ENCODE measurements at regions not wholly inside any gene's neighbourhood (a gene's known extent, or its start where the extent isn't known, plus 50 kb on each side); places are given as distances from the start of the nearest gene placed in this dataset.
A peak's percentile ranks its signal among the peaks of the same experiment; 100 is the strongest.

DNA sequence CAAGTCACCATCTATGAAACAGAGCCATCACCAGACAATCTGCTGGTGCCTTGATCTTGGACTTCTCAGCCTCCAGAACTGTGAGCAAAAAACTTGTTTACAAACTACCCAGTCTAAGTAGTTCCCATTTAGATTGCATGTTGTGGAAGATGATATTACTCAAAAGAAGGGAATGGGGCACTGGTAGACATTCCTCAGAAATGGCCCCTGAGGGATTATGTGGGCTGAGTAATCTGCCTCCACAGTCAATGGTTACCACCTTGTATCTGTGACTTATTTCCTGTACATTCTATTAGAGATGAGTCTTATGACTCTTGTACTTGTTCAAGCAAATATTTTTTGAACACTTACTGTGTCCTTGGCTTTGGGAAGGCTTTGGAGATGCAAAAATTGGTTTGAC lies 160.4 kb downstream of the NUP35 start:
- Histone ChIP-seq H3K4me2 (ENCODE audit: unreplicated experiment) (peak overlapping the region; percentile 75), H3K9me2 (ENCODE audit: insufficient read depth) (no peaks in the 10 kb centered on the region), H3K9me3 (ENCODE audit: low read depth) (no peaks in the 10 kb centered on the region), H3K27me3 (replicated peaks; ENCODE audit: insufficient read depth) (no peaks in the 10 kb centered on the region), H3K4me1 (ENCODE audit: insufficient read depth) (peaks cover 10% of the 10 kb centered on the region), H3F3A (ENCODE audit: insufficient read depth) (peaks cover 27% of the 10 kb centered on the region), H3K9ac (no peak overlapping the region), H3K27ac (peak overlapping the region; percentile 83), H3K4me3 (peak overlapping the region; percentile 53; the same call in 1 of the 2 replicates), H3K36me3 (ENCODE audit: low read depth) (no peaks in the 10 kb centered on the region), H2AFZ (peak overlapping the region; percentile 49), H3K79me2 (ENCODE audit: insufficient read depth) (no peaks in the 10 kb centered on the region), H4K20me1 (ENCODE audit: insufficient read depth) (no peaks in the 10 kb centered on the region)
- peak; percentile 92 for DNase-seq
- TF ChIP-seq EZH2phosphoT487 (IDR thresholded peaks at IDR 0.05; ENCODE audit: insufficient read depth, low read depth) (0 out of 2 replicates have a peak, but pooled peaks have one; percentile 58), EZH2 (IDR thresholded peaks at IDR 0.05; ENCODE audit: insufficient read depth, poor library complexity, severe bottlenecking) (no peak)
- in situ Hi-C loops (cut with MboI), result no loop called here

DNA sequence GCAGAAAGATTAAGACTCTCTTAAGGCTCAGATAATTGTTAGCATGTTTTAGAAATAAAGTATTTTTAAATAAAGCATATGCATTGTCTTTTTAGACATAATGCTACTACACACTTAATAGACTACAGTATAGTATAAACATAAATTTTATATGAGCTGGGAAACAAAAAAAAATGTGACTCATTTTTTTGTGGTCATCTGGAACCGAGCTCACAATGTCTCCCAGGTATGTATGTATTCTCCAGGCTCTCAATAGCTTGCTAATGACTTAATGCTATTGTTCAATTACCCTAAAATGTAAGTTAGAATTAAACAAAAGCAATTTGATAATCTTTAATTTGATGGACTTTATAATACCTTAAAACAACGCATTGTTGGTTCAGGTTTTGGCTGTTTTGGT lies 167.2 kb downstream of the NUP35 start:
- no peaks in the 10 kb centered on the region for H3K9me3 ChIP-seq (ENCODE audit: low read depth)
- no peak overlapping the region for H3K27ac ChIP-seq
- peak; percentile 6 for DNase-seq
- no peak overlapping the region for H3K9ac ChIP-seq
- no peaks in the 10 kb centered on the region for H3K79me2 ChIP-seq (ENCODE audit: insufficient read depth)
- no peaks in the 10 kb centered on the region for H3F3A ChIP-seq (ENCODE audit: insufficient read depth)
- no peak overlapping the region for H3K4me3 ChIP-seq
- TF ChIP-seq EZH2phosphoT487 (IDR thresholded peaks at IDR 0.05; ENCODE audit: insufficient read depth, low read depth) (no peak), EZH2 (IDR thresholded peaks at IDR 0.05; ENCODE audit: insufficient read depth, poor library complexity, severe bottlenecking) (no peak)
- H3K27me3 ChIP-seq (replicated peaks; ENCODE audit: insufficient read depth), result no peaks in the 10 kb centered on the region
- no peaks in the 10 kb centered on the region for H3K9me2 ChIP-seq (ENCODE audit: insufficient read depth)
- no peaks in the 10 kb centered on the region for H3K4me1 ChIP-seq (ENCODE audit: insufficient read depth)
- in situ Hi-C loops (cut with MboI), result no loop called here
- WGBS, 2 experiments (ENCODE audit: low coverage in 1 of 2, low lambda C conversion rate in 2 of 2, missing lambda C conversion rate in 2 of 2), result 53 to 57% methylated on average over 2 of the region's 2 CpGs
- H3K36me3 ChIP-seq (ENCODE audit: low read depth), result no peaks in the 10 kb centered on the region
- no peak overlapping the region for H3K4me2 ChIP-seq (ENCODE audit: unreplicated experiment)
- no peak overlapping the region for H2AFZ ChIP-seq
- no peaks in the 10 kb centered on the region for H4K20me1 ChIP-seq (ENCODE audit: insufficient read depth)

DNA sequence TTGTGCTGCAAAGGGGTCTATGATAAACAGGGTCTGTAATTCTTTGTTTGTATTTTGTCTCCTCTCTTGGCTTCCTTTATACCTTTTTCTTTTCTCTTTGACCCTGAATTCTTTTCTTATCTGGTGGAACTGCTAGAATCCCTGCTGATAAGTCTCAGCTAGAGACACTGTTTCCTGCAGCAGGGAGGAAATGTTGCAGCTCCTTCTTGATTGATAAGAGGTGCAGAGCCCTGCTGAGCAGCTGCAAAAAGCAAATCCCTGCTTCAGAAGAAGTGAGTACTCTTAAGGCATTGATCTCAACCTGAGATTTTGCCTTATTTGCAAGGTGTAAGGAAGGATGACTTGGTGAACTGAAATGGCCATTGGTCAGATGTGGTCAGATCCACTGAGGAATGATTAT lies 167.8 kb downstream of the NUP35 start:
- Histone ChIP-seq H3K9me2 (ENCODE audit: insufficient read depth) (no peaks in the 10 kb centered on the region), H3K9ac (no peak overlapping the region)
- in situ Hi-C loops (cut with MboI), result no loop called here

GRCh38 chr2:183339311-183339710 lies 215.1 kb downstream of the NUP35 start:
- H2AFZ ChIP-seq, result no peak overlapping the region
- H3K9me3 ChIP-seq (ENCODE audit: low read depth), result no peaks in the 10 kb centered on the region
- 18 to 29% methylated on average over 1 of the region's 1 CpG for WGBS, 2 experiments (ENCODE audit: low coverage in 1 of 2, low lambda C conversion rate in 2 of 2, missing lambda C conversion rate in 2 of 2)
- no peaks in the 10 kb centered on the region for H3K36me3 ChIP-seq (ENCODE audit: low read depth)
- H3F3A ChIP-seq (ENCODE audit: insufficient read depth), result no peaks in the 10 kb centered on the region
- no peak overlapping the region for H3K4me3 ChIP-seq
- no peaks in the 10 kb centered on the region for H3K9me2 ChIP-seq (ENCODE audit: insufficient read depth)
- no peaks in the 10 kb centered on the region for H3K79me2 ChIP-seq (ENCODE audit: insufficient read depth)
- no peaks in the 10 kb centered on the region for H4K20me1 ChIP-seq (ENCODE audit: insufficient read depth)
- H3K27me3 ChIP-seq (replicated peaks; ENCODE audit: insufficient read depth), result no peaks in the 10 kb centered on the region
- H3K27ac ChIP-seq, result no peak overlapping the region
- H3K4me1 ChIP-seq (ENCODE audit: insufficient read depth), result no peaks in the 10 kb centered on the region
- H3K4me2 ChIP-seq (ENCODE audit: unreplicated experiment), result no peak overlapping the region
- TF ChIP-seq EZH2 (IDR thresholded peaks at IDR 0.05; ENCODE audit: insufficient read depth, poor library complexity, severe bottlenecking) (no peak), EZH2phosphoT487 (IDR thresholded peaks at IDR 0.05; ENCODE audit: insufficient read depth, low read depth) (no peak)
- H3K9ac ChIP-seq, result no peak overlapping the region
- in situ Hi-C loops (cut with MboI), result no loop called here
- DNase-seq, result no peak

More for the DNA sequence above, 167.8 kb downstream of the NUP35 start:
- TF ChIP-seq EZH2phosphoT487 (IDR thresholded peaks at IDR 0.05; ENCODE audit: insufficient read depth, low read depth), result no peak
- no peak for TF ChIP-seq EZH2 (IDR thresholded peaks at IDR 0.05; ENCODE audit: insufficient read depth, poor library complexity, severe bottlenecking)
- no peaks in the 10 kb centered on the region for H3F3A ChIP-seq (ENCODE audit: insufficient read depth)
- no peaks in the 10 kb centered on the region for H3K36me3 ChIP-seq (ENCODE audit: low read depth)
- H3K27ac ChIP-seq, result no peak overlapping the region
- DNase-seq, result no peak
- H4K20me1 ChIP-seq (ENCODE audit: insufficient read depth), result no peaks in the 10 kb centered on the region
- H3K79me2 ChIP-seq (ENCODE audit: insufficient read depth), result no peaks in the 10 kb centered on the region
- H2AFZ ChIP-seq, result no peak overlapping the region
- H3K27me3 ChIP-seq (replicated peaks; ENCODE audit: insufficient read depth), result no peaks in the 10 kb centered on the region
- no peaks in the 10 kb centered on the region for H3K4me1 ChIP-seq (ENCODE audit: insufficient read depth)
- H3K4me3 ChIP-seq, result no peak overlapping the region
- H3K4me2 ChIP-seq (ENCODE audit: unreplicated experiment), result no peak overlapping the region
- no peaks in the 10 kb centered on the region for H3K9me3 ChIP-seq (ENCODE audit: low read depth)

GRCh38 chr2:183341057-183341456 lies 216.8 kb downstream of the NUP35 start:
- Histone ChIP-seq H3K4me3 (no peak overlapping the region), H4K20me1 (ENCODE audit: insufficient read depth) (no peaks in the 10 kb centered on the region), H3K9me2 (ENCODE audit: insufficient read depth) (no peaks in the 10 kb centered on the region), H3F3A (ENCODE audit: insufficient read depth) (no peaks in the 10 kb centered on the region), H3K27me3 (replicated peaks; ENCODE audit: insufficient read depth) (no peaks in the 10 kb centered on the region), H2AFZ (no peak overlapping the region), H3K36me3 (ENCODE audit: low read depth) (no peaks in the 10 kb centered on the region), H3K9me3 (ENCODE audit: low read depth) (no peaks in the 10 kb centered on the region), H3K27ac (no peak overlapping the region), H3K4me2 (ENCODE audit: unreplicated experiment) (no peak overlapping the region), H3K4me1 (ENCODE audit: insufficient read depth) (no peaks in the 10 kb centered on the region), H3K79me2 (ENCODE audit: insufficient read depth) (no peaks in the 10 kb centered on the region), H3K9ac (no peak overlapping the region)
- DNase-seq, result no peak
- 6 to 7% methylated on average over 1 of the region's 1 CpG for WGBS, 2 experiments (ENCODE audit: low coverage in 1 of 2, low lambda C conversion rate in 2 of 2, missing lambda C conversion rate in 2 of 2)
- in situ Hi-C loops (cut with MboI), result no loop called here
- no peak for TF ChIP-seq EZH2phosphoT487 (IDR thresholded peaks at IDR 0.05; ENCODE audit: insufficient read depth, low read depth)
- TF ChIP-seq EZH2 (IDR thresholded peaks at IDR 0.05; ENCODE audit: insufficient read depth, poor library complexity, severe bottlenecking), result no peak

Measured in GM23248 (cell line).